ENCODE measurements at regions not wholly inside any gene's neighbourhood (a gene's known extent, or its start where the extent isn't known, plus 50 kb on each side); places are given as distances from the start of the nearest gene placed in this dataset.

GRCh38 chr1:209250861-209251636 lies 332.5 kb upstream of the CAMK1G start:
- H3K4me1 ChIP-seq (ENCODE audit: control insufficient read depth in 1 of 2, low read depth in 2 of 2) = no peaks in the 10 kb centered on the region
- no peaks in the 10 kb centered on the region for H3K27me3 ChIP-seq (replicated peaks; ENCODE audit: insufficient read depth)
- no peak for TF ChIP-seq CTCF (IDR thresholded peaks at IDR 0.05)
- DNase-seq (ENCODE audit: low spot score) (no peak), ATAC-seq (ENCODE audit: insufficient number of reproducible peaks, low FRiP score, low read depth) (no peak)
- no peaks in the 10 kb centered on the region for H3K9me3 ChIP-seq
- H3K36me3 ChIP-seq = no peaks in the 10 kb centered on the region
- no peak overlapping the region for H3K27ac ChIP-seq
- H3K4me3 ChIP-seq = no peak overlapping the region

- Histone ChIP-seq H3K4me3 (no peak overlapping the region), H3K36me3 (no peaks in the 10 kb centered on the region), H3K27ac (no peak overlapping the region), H3K4me1 (ENCODE audit: control insufficient read depth in 1 of 2, low read depth in 2 of 2) (no peaks in the 10 kb centered on the region), H3K27me3 (replicated peaks; ENCODE audit: insufficient read depth) (no peaks in the 10 kb centered on the region), H3K9me3 (no peaks in the 10 kb centered on the region)
- no peak for TF ChIP-seq CTCF (IDR thresholded peaks at IDR 0.05)
- ATAC-seq (ENCODE audit: insufficient number of reproducible peaks, low FRiP score, low read depth) (no peak), DNase-seq (ENCODE audit: low spot score) (no peak)
Measured at GRCh38 chr1:209256766-209257350, 326.7 kb upstream of the CAMK1G start.

- no peak for TF ChIP-seq CTCF (IDR thresholded peaks at IDR 0.05)
- ATAC-seq (ENCODE audit: insufficient number of reproducible peaks, low FRiP score, low read depth) (no peak), DNase-seq (ENCODE audit: low spot score) (no peak)
- Histone ChIP-seq H3K27me3 (replicated peaks; ENCODE audit: insufficient read depth) (no peaks in the 10 kb centered on the region), H3K4me3 (no peak overlapping the region), H3K36me3 (no peaks in the 10 kb centered on the region), H3K27ac (no peak overlapping the region), H3K9me3 (no peaks in the 10 kb centered on the region), H3K4me1 (ENCODE audit: control insufficient read depth in 1 of 2, low read depth in 2 of 2) (no peaks in the 10 kb centered on the region)
Measured at GRCh38 chr1:209257454-209257853, 326.1 kb upstream of the CAMK1G start.

- no peaks in the 10 kb centered on the region for H3K36me3 ChIP-seq
- no peak for DNase-seq (ENCODE audit: low spot score)
Measured at GRCh38 chr1:209260136-209260535, 323.4 kb upstream of the CAMK1G start.

More at GRCh38 chr1:209260136-209260535, 323.4 kb upstream of the CAMK1G start:
- H3K4me3 ChIP-seq = no peak overlapping the region
- no peak for TF ChIP-seq CTCF (IDR thresholded peaks at IDR 0.05)
- no peaks in the 10 kb centered on the region for H3K9me3 ChIP-seq
- H3K27me3 ChIP-seq (replicated peaks; ENCODE audit: insufficient read depth) = no peaks in the 10 kb centered on the region
- no peak overlapping the region for H3K27ac ChIP-seq
- H3K4me1 ChIP-seq (ENCODE audit: control insufficient read depth in 1 of 2, low read depth in 2 of 2) = no peaks in the 10 kb centered on the region
- no peak for ATAC-seq (ENCODE audit: insufficient number of reproducible peaks, low FRiP score, low read depth)

All from thoracic aorta (tissue), 2 donors.